H1 (cell line): ENCODE measurements at regions not wholly inside any gene's neighbourhood (a gene's known extent, or its start where the extent isn't known, plus 50 kb on each side); places are given as distances from the start of the nearest gene placed in this dataset.

Experiments
- BACH1 ChIP-seq: IDR thresholded peaks from 2 replicates; pipeline ENCODE4 v1.6.1; 2012; ENCODE audit warnings: low read length, improper control_type of control experiment
- JUND ChIP-seq: IDR thresholded peaks from 2 replicates; pipeline ENCODE4 v1.6.1; 2011; ENCODE audit warnings: mild to moderate bottlenecking, improper control_type of control experiment, low read length
- SAP30 ChIP-seq: fragments of 300-600 bp; sonication (generic); IDR thresholded peaks from 2 replicates; pipeline ENCODE4 v1.7.1; 2012; ENCODE audit warnings: low read length, moderate library complexity, mild to moderate bottlenecking, inconsistent platforms; ENCODE audit not compliant: insufficient read depth, insufficient replicate concordance
- SIN3A ChIP-seq, 2 experiments: IDR thresholded peaks in 1 of 2; conservative IDR thresholded peaks in 1 of 2; 2 replicates each; pipeline ENCODE4 v1.6.1; 2011 to 2012; ENCODE audit warnings: low read length in 2 of 2, improper control_type of control experiment in 1 of 2, low read depth in 1 of 2, mild to moderate bottlenecking in 1 of 2
- TAF1 ChIP-seq: IDR thresholded peaks from 2 replicates; pipeline ENCODE4 v1.6.1; 2011; ENCODE audit warnings: mild to moderate bottlenecking, low read depth, low read length
- TAF7 ChIP-seq: optimal IDR thresholded peaks from 2 replicates; pipeline ENCODE3; 2011; ENCODE audit warnings: low read depth, mild to moderate bottlenecking, inconsistent platforms, low read length, moderate library complexity, borderline replicate concordance
- TEAD4 ChIP-seq: IDR thresholded peaks from 2 replicates; pipeline ENCODE4 v1.6.1; 2012; ENCODE audit warnings: low read depth, low read length, inconsistent platforms, mixed read lengths
- YY1 ChIP-seq: IDR thresholded peaks from 2 replicates; pipeline ENCODE4 v1.6.1; 2011; ENCODE audit warnings: low read depth, mild to moderate bottlenecking, low read length

GRCh38 chr4:62292911-62293310 is 1092.8 kb downstream of the ADGRL3 start (continued):
- no peak for TF ChIP-seq SAP30
- TF ChIP-seq SIN3A (conservative IDR thresholded peaks at IDR 0.05 in 1 of 2, IDR thresholded peaks at IDR 0.05 in 1 of 2; ENCODE audit: low read depth in 1 of 2, low read length in 2 of 2): no peak
- no peak for TF ChIP-seq TEAD4
- TF ChIP-seq TAF1: no peak
- TF ChIP-seq TAF7: no peak
- TF ChIP-seq YY1: no peak
- no peak for TF ChIP-seq BACH1
- TF ChIP-seq JUND: no peak
- TF ChIP-seq, all 59 proteins: peak for 0
